ENCODE measurements at regions not wholly inside any gene's neighbourhood (a gene's known extent, or its start where the extent isn't known, plus 50 kb on each side); places are given as distances from the start of the nearest gene placed in this dataset.

DNA sequence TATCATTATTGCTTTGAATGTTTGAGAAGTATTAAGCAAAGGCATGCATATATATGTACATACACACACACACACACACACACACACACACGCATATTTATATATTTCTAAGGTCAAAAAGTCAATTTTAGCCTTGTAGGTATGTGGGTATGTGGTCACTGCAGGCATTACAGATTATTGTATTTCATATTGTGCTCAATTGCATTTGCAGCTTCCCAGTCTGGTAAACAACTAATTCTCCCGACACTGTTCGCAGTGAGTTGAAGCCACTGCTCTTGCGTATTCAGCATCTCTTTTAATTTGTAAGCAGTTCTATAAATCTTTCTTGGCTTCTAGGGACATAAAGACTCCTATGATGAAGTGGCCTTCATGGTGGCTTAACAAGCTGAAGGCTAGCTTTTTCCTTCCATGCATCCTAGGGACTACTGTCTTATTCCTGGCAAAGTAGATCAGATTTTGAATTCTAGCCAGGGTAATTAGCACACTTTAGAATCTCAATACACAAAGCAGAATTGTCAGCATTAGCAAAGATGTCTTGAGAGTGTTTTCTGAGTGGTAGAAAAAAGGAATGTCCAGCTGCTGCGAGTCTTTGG is 368.6 kb upstream of the NEGR1 start:
- no peak for FAIRE-seq
- no peak for TF ChIP-seq SPI1 (IDR thresholded peaks at IDR 0.05; ENCODE audit: low read depth, low read length)
- no peak for TF ChIP-seq POU2F2 (IDR thresholded peaks at IDR 0.05; ENCODE audit: low read depth, low read length)
- no peak for TF ChIP-seq POLR2A (IDR thresholded peaks at IDR 0.05; ENCODE audit: low read depth, low read length)
- no peak for TF ChIP-seq TAF1 (IDR thresholded peaks at IDR 0.05; ENCODE audit: low read depth, low read length)
- no peak for TF ChIP-seq POLR2AphosphoS5 (IDR thresholded peaks at IDR 0.05; ENCODE audit: low read depth, low read length)
- no peak for TF ChIP-seq PAX5 (IDR thresholded peaks at IDR 0.05; ENCODE audit: insufficient read depth, low read length, severe bottlenecking)
- no peak for DNase-seq (ENCODE audit: insufficient read length, low spot score)

DNA sequence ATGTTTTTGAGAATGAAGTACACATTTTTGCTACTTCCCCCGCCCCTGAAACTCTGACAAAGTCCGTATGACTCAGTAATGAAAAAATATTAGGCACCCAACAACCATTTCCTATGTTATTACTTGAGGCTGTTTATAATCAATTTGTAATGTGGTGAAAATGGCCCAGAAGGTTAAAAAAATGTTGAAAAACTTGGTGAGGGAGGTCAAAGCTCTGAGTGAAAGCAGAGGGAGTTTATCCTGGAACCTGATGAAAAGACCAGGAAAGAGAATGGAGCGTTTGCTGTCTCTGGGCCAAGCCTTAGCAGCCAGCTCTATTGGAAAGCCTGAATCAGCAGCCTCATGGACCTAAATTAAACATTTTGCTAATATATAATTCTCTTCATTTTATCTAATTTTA is 367.7 kb upstream of the NEGR1 start:
- FAIRE-seq, result no peak
- DNase-seq (ENCODE audit: insufficient read length, low spot score), result no peak
- TF ChIP-seq POLR2A (IDR thresholded peaks at IDR 0.05; ENCODE audit: low read depth, low read length) (no peak), SPI1 (IDR thresholded peaks at IDR 0.05; ENCODE audit: low read depth, low read length) (no peak), TAF1 (IDR thresholded peaks at IDR 0.05; ENCODE audit: low read depth, low read length) (no peak)

DNA sequence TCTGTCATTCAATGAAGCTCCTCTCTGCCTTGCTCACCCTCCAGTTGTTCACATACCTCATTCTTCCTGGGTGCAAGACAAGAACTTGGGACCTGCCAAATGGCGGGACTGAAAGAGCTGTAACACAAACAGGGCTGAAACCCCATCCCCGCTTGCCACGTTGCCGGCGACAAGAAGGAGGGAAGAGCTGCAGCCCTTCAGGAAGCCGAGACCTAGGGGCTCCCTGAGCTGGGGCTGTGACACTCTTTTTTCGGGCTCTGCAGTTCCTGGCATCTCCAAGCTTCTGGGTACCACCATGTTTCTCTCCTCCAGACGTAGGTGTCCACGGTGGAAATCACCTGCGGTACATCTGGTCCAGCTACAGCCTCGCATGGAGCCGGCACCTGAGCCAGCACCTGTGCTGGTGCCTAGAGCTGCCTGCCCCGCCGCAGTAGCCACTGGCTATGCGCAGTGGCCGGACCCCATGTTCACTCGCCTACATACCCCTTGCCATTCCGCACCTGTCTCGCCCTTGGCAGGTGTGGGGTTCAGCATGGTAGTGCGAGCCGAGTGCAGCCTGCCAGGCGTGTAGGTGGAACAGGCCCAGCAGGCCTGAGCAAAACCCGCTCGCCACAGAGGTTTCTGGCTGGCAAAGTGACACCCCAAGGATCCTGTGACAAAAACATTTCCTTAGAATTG is 367.0 kb upstream of the NEGR1 start:
- FAIRE-seq, result no peak

DNA sequence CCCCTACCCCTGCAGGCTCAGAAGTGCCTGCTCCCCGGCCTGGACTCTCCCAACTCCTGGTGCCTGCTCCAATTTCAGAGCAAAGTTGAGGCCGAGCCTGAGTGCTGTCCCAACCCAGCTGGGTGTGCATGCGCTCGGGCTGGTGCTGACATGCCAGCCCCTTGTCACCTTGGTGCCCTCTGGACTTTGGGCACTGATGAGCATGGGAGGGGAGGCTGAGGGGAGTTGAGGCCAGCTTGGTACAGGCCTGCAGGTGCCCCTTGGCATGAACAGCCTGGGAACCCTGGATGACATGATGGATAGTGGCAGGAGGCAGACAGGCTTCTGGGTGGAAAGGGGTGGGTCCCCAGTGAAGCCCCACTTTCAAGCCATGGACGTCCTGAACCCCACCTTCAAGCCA is 366.1 kb upstream of the NEGR1 start:
- TF ChIP-seq PAX5 (IDR thresholded peaks at IDR 0.05; ENCODE audit: insufficient read depth, low read length, severe bottlenecking) (no peak), POU2F2 (IDR thresholded peaks at IDR 0.05; ENCODE audit: low read depth, low read length) (no peak), SPI1 (IDR thresholded peaks at IDR 0.05; ENCODE audit: low read depth, low read length) (no peak), POLR2A (IDR thresholded peaks at IDR 0.05; ENCODE audit: low read depth, low read length) (no peak), POLR2AphosphoS5 (IDR thresholded peaks at IDR 0.05; ENCODE audit: low read depth, low read length) (no peak), TAF1 (IDR thresholded peaks at IDR 0.05; ENCODE audit: low read depth, low read length) (no peak)
- DNase-seq (ENCODE audit: insufficient read length, low spot score) (no peak), FAIRE-seq (no peak)

More for the DNA sequence above, 367.0 kb upstream of the NEGR1 start:
- no peak for TF ChIP-seq SPI1 (IDR thresholded peaks at IDR 0.05; ENCODE audit: low read depth, low read length)
- no peak for TF ChIP-seq PAX5 (IDR thresholded peaks at IDR 0.05; ENCODE audit: insufficient read depth, low read length, severe bottlenecking)
- TF ChIP-seq TAF1 (IDR thresholded peaks at IDR 0.05; ENCODE audit: low read depth, low read length), result no peak
- TF ChIP-seq POLR2AphosphoS5 (IDR thresholded peaks at IDR 0.05; ENCODE audit: low read depth, low read length), result no peak
- no peak for TF ChIP-seq POU2F2 (IDR thresholded peaks at IDR 0.05; ENCODE audit: low read depth, low read length)
- TF ChIP-seq POLR2A (IDR thresholded peaks at IDR 0.05; ENCODE audit: low read depth, low read length), result no peak
- no peak for DNase-seq (ENCODE audit: insufficient read length, low spot score)

DNA sequence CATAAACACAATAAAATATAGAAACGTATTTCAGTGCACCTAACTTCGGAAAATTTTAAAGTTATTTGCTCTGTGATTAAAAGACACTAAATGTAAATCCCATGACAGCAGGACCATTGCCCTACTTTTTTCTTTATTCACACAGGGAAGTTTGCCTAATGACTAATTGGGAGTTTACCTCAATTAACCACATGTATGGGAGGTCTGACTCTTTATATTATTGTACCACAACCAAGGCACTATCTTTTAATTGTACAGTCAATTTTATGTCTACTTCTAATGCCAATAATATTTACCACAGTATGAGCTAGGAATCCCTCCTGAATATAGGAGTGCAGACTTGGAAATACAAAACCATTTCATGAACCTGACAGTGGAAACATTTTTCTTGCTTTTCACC is 360.8 kb upstream of the NEGR1 start:
- no peak for TF ChIP-seq SPI1 (IDR thresholded peaks at IDR 0.05; ENCODE audit: low read depth, low read length)
- no peak for TF ChIP-seq POU2F2 (IDR thresholded peaks at IDR 0.05; ENCODE audit: low read depth, low read length)
- TF ChIP-seq TAF1 (IDR thresholded peaks at IDR 0.05; ENCODE audit: low read depth, low read length), result no peak
- TF ChIP-seq POLR2AphosphoS5 (IDR thresholded peaks at IDR 0.05; ENCODE audit: low read depth, low read length), result no peak
- TF ChIP-seq POLR2A (IDR thresholded peaks at IDR 0.05; ENCODE audit: low read depth, low read length), result no peak
- no peak for TF ChIP-seq PAX5 (IDR thresholded peaks at IDR 0.05; ENCODE audit: insufficient read depth, low read length, severe bottlenecking)
- DNase-seq (ENCODE audit: insufficient read length, low spot score) (no peak), FAIRE-seq (no peak)

DNA sequence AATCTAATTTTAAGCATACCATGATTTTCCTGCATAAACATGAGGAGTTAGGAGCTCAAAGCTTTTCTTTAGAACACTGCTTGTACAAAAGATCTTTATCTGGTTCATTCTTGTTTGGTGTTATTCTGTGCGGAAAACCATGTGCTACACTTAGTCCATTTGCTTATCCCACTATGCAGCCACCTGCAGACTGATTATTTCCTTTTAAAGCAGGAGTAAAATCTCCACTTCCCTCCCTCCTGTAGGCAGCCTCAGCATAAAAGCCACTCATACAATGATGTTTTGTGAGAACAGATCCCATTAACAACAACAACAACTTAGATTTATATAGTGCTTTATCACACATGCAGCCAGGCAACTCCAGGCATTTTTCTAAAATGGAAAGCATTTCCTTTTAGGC is 355.3 kb upstream of the NEGR1 start:
- DNase-seq (ENCODE audit: insufficient read length, low spot score), result no peak
- no peak for TF ChIP-seq POLR2A (IDR thresholded peaks at IDR 0.05; ENCODE audit: low read depth, low read length)
- TF ChIP-seq SPI1 (IDR thresholded peaks at IDR 0.05; ENCODE audit: low read depth, low read length), result no peak
- no peak for TF ChIP-seq POU2F2 (IDR thresholded peaks at IDR 0.05; ENCODE audit: low read depth, low read length)
- no peak for TF ChIP-seq PAX5 (IDR thresholded peaks at IDR 0.05; ENCODE audit: insufficient read depth, low read length, severe bottlenecking)
- no peak for TF ChIP-seq POLR2AphosphoS5 (IDR thresholded peaks at IDR 0.05; ENCODE audit: low read depth, low read length)
- no peak for TF ChIP-seq TAF1 (IDR thresholded peaks at IDR 0.05; ENCODE audit: low read depth, low read length)
- FAIRE-seq, result no peak

DNA sequence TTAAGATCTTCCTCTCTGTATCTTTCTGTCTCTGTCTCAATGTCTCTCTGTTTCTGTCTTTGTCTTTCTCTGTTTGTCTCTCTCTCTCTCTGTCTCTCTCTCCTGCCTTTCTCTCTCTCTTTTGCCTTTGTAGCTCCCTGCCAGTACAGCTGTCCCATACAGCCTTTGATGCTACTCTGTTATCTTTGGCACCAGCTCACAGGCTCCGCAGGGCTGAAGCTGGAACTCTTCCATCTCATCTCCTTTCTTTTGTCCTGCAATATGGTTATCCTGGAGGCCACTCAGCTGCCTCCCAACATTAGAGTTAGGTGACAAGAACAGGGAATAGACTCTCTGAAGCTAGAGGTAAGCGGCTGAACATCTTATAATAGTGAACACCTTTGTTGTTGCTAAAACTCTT is 354.3 kb upstream of the NEGR1 start:
- no peak for TF ChIP-seq TAF1 (IDR thresholded peaks at IDR 0.05; ENCODE audit: low read depth, low read length)
- no peak for TF ChIP-seq POU2F2 (IDR thresholded peaks at IDR 0.05; ENCODE audit: low read depth, low read length)
- TF ChIP-seq POLR2A (IDR thresholded peaks at IDR 0.05; ENCODE audit: low read depth, low read length), result no peak
- TF ChIP-seq SPI1 (IDR thresholded peaks at IDR 0.05; ENCODE audit: low read depth, low read length), result no peak
- TF ChIP-seq POLR2AphosphoS5 (IDR thresholded peaks at IDR 0.05; ENCODE audit: low read depth, low read length), result no peak
- no peak for TF ChIP-seq PAX5 (IDR thresholded peaks at IDR 0.05; ENCODE audit: insufficient read depth, low read length, severe bottlenecking)
- no peak for DNase-seq (ENCODE audit: insufficient read length, low spot score)
- no peak for FAIRE-seq

DNA sequence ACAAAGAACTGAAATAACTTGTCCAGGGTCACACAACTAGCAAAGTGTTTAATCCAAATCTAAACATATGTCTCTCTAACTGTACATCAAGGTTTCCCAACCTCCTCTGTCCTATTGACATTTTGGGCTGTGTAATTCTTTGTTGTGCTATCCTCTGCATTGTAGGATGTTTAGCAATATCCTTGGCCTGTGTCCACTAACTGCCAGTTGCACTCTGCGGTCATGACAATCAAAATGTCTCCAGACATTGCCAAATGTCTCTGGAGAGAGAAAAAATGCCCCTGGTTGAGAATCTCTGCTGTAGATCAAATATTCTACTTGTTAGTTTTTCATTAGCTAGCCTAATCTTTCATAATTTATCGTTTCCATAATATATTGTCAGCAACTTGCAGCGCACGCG is 353.4 kb upstream of the NEGR1 start:
- TF ChIP-seq SPI1 (IDR thresholded peaks at IDR 0.05; ENCODE audit: low read depth, low read length), result no peak
- no peak for TF ChIP-seq PAX5 (IDR thresholded peaks at IDR 0.05; ENCODE audit: insufficient read depth, low read length, severe bottlenecking)
- no peak for TF ChIP-seq POLR2A (IDR thresholded peaks at IDR 0.05; ENCODE audit: low read depth, low read length)
- TF ChIP-seq POLR2AphosphoS5 (IDR thresholded peaks at IDR 0.05; ENCODE audit: low read depth, low read length), result no peak
- no peak for TF ChIP-seq TAF1 (IDR thresholded peaks at IDR 0.05; ENCODE audit: low read depth, low read length)
- TF ChIP-seq POU2F2 (IDR thresholded peaks at IDR 0.05; ENCODE audit: low read depth, low read length), result no peak
- FAIRE-seq, result no peak
- no peak for DNase-seq (ENCODE audit: insufficient read length, low spot score)

DNA sequence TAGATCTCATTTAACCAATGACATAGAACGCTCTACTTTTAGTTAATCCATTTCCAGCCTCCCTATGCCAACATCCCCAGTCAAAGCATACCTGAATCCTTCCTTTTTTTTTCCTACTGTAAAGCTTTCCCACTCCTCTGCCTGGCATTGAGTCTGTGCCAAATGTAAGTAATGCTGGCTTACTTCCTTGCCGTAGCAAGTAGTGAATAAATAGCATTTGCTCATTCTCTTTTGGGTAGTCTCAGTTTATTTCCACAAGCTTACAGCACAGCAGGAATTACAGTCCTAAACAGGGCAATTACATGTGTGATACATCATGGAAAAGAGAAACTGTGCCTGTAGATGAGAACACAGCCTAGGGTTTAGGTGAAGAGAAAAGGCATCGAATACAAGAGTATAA is 352.6 kb upstream of the NEGR1 start:
- FAIRE-seq (no peak), DNase-seq (ENCODE audit: insufficient read length, low spot score) (no peak)
- TF ChIP-seq POLR2A (IDR thresholded peaks at IDR 0.05; ENCODE audit: low read depth, low read length), result no peak
- no peak for TF ChIP-seq PAX5 (IDR thresholded peaks at IDR 0.05; ENCODE audit: insufficient read depth, low read length, severe bottlenecking)
- TF ChIP-seq SPI1 (IDR thresholded peaks at IDR 0.05; ENCODE audit: low read depth, low read length), result no peak
- no peak for TF ChIP-seq POLR2AphosphoS5 (IDR thresholded peaks at IDR 0.05; ENCODE audit: low read depth, low read length)
- TF ChIP-seq POU2F2 (IDR thresholded peaks at IDR 0.05; ENCODE audit: low read depth, low read length), result no peak
- no peak for TF ChIP-seq TAF1 (IDR thresholded peaks at IDR 0.05; ENCODE audit: low read depth, low read length)
